ENCODE measurements at regions not wholly inside any gene's neighbourhood (a gene's known extent, or its start where the extent isn't known, plus 50 kb on each side); places are given as distances from the start of the nearest gene placed in this dataset.

DNA sequence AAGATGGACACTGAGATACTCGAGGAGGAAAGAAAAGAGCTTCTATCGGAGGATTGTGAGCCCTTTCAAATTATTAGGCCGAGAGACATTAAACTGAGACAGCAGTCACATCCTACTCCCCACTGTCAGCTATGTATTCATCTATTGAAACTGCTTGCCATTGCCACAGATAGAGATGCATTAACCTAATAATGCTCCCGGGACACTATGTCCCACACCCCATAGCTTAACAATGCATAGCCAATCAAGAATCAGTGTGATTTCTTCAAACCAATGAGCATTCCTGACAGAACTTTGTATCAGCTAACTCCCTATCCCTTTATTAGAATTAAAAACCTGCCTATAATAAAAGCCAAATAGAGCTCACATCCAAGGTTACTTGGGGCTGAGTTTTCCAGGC, 118.1 kb upstream of the NEIL3 start:
- TF ChIP-seq, protein P1, sequence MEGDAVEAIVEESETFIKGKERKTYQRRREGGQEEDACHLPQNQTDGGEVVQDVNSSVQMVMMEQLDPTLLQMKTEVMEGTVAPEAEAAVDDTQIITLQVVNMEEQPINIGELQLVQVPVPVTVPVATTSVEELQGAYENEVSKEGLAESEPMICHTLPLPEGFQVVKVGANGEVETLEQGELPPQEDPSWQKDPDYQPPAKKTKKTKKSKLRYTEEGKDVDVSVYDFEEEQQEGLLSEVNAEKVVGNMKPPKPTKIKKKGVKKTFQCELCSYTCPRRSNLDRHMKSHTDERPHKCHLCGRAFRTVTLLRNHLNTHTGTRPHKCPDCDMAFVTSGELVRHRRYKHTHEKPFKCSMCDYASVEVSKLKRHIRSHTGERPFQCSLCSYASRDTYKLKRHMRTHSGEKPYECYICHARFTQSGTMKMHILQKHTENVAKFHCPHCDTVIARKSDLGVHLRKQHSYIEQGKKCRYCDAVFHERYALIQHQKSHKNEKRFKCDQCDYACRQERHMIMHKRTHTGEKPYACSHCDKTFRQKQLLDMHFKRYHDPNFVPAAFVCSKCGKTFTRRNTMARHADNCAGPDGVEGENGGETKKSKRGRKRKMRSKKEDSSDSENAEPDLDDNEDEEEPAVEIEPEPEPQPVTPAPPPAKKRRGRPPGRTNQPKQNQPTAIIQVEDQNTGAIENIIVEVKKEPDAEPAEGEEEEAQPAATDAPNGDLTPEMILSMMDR (IDR thresholded peaks at IDR 0.05): no peak
- no peak for TF ChIP-seq POLR2A (IDR thresholded peaks at IDR 0.05)

Data from adrenal gland (tissue), 5 donors.